IMR-90 (cell line): ENCODE measurements at regions not wholly inside any gene's neighbourhood (a gene's known extent, or its start where the extent isn't known, plus 50 kb on each side); places are given as distances from the start of the nearest gene placed in this dataset.

Source experiments
- ATAC-seq: fragments of 200-7000 bp; cut with Tn5 transposase; 2 replicates; pipeline ENCODE4 v1.9.1; 2020; ENCODE audit warnings: low read depth, mild to moderate bottlenecking, moderate library complexity
- BruUV-seq: library from RNA; stranded (reverse); fragments of 400-500 nt; replicated peaks from 2 replicates; lab custom pipeline; 2021; lab: Mats Ljungman, UMichigan
- CTCF ChIA-PET: fragments of 300-600 bp; formaldehyde crosslinking; extraction: SDS; loops from one replicate; lab custom pipeline; 2021; ENCODE audit warnings: antibody characterized with exemption; lab: Yijun Ruan, JAX
- POLR2A ChIA-PET: fragments of 300-600 bp; sonication (Branson Sonifier 250); formaldehyde crosslinking; loops from one replicate; lab custom pipeline; 2022; ENCODE audit warnings: antibody characterized with exemption; ENCODE audit not compliant: unreplicated experiment; lab: Charles Lee
- DNase-seq: peaks from one replicate; pipeline ENCODE4 v3.0.0; 2013
- H2AFZ ChIP-seq: replicated peaks from 2 replicates; pipeline ENCODE3; 2013; ENCODE audit warnings: low read length, mild to moderate bottlenecking; ENCODE audit not compliant: poor library complexity
- H2AK5ac ChIP-seq: 2 replicates; pipeline ENCODE4 v1.6.1; 2013; ENCODE audit warnings: low read depth, low read length, inconsistent platforms
- H2AK9ac ChIP-seq: replicated peaks from 2 replicates; pipeline ENCODE3; 2013; ENCODE audit warnings: mild to moderate bottlenecking, low read depth, low read length, moderate library complexity; ENCODE audit not compliant: poor library complexity
- H2BK120ac ChIP-seq: 2 replicates; pipeline ENCODE4 v1.6.1; 2013; ENCODE audit warnings: low read depth, low read length, inconsistent platforms
- H2BK15ac ChIP-seq: 3 replicates; pipeline ENCODE4 v1.6.1; 2013; ENCODE audit warnings: low read depth, low read length, inconsistent platforms
- H2BK20ac ChIP-seq: 2 replicates; pipeline ENCODE4 v1.6.1; 2013; ENCODE audit warnings: low read depth, mild to moderate bottlenecking, inconsistent platforms, low read length, moderate library complexity
- H2BK5ac ChIP-seq: 2 replicates; pipeline ENCODE4 v1.6.1; 2013; ENCODE audit warnings: mild to moderate bottlenecking, low read depth, low read length, inconsistent platforms; ENCODE audit not compliant: poor library complexity, severe bottlenecking
- H3K14ac ChIP-seq: replicated peaks from 2 replicates; pipeline ENCODE4 v1.6.1; 2013; ENCODE audit warnings: low read depth, low read length, inconsistent platforms
- H3K18ac ChIP-seq: 2 replicates; pipeline ENCODE4 v1.6.1; 2013; ENCODE audit warnings: low read depth, low read length, control low read depth
- H3K23ac ChIP-seq: 2 replicates; pipeline ENCODE4 v1.6.1; 2013; ENCODE audit warnings: low read depth, low read length, inconsistent platforms
- H3K27ac ChIP-seq: 2 replicates; pipeline ENCODE4 v1.5.1; 2013; ENCODE audit warnings: mild to moderate bottlenecking, control low read depth, low read length; ENCODE audit not compliant: insufficient read depth
- H3K27me3 ChIP-seq: 2 replicates; pipeline ENCODE4 v1.6.1; 2013; ENCODE audit warnings: low read length; ENCODE audit not compliant: control insufficient read depth, insufficient read depth
- H3K36me3 ChIP-seq: 2 replicates; pipeline ENCODE4 v1.6.1; 2013; ENCODE audit warnings: low read length, mixed read lengths; ENCODE audit not compliant: control insufficient read depth, insufficient read depth
- H3K4ac ChIP-seq: 2 replicates; pipeline ENCODE4 v1.6.1; 2013; ENCODE audit warnings: low read depth, low read length, inconsistent platforms
- H3K4me1 ChIP-seq: 2 replicates; pipeline ENCODE4 v1.6.1; 2013; ENCODE audit warnings: low read length, mixed read lengths; ENCODE audit not compliant: control insufficient read depth, insufficient read depth
- H3K4me2 ChIP-seq: 2 replicates; pipeline ENCODE4 v1.6.1; 2013; ENCODE audit warnings: low read depth, mild to moderate bottlenecking, control low read depth, low read length, moderate library complexity
- H3K4me3 ChIP-seq: 2 replicates; pipeline ENCODE4 v1.5.1; 2013; ENCODE audit warnings: low read depth, mild to moderate bottlenecking, control low read depth, low read length, moderate library complexity; ENCODE audit not compliant: insufficient read depth
- H3K56ac ChIP-seq: 2 replicates; pipeline ENCODE4 v1.6.1; 2013; ENCODE audit warnings: low read length, inconsistent platforms; ENCODE audit not compliant: insufficient read depth; ENCODE audit errors: extremely low read depth
- H3K79me1 ChIP-seq, 2 experiments: 2 replicates each; pipeline ENCODE4 v1.6.1; 2013; ENCODE audit warnings: low read length in 2 of 2, inconsistent platforms in 1 of 2, low read depth in 1 of 2
- H3K9ac ChIP-seq: 2 replicates; pipeline ENCODE4 v1.6.1; 2013; ENCODE audit warnings: low read depth, low read length, control low read depth
- H3K9me1 ChIP-seq: 2 replicates; pipeline ENCODE4 v1.6.1; 2013; ENCODE audit warnings: low read length, inconsistent platforms; ENCODE audit not compliant: insufficient read depth
- H3K9me3 ChIP-seq: 2 replicates; pipeline ENCODE4 v1.6.1; 2013; ENCODE audit warnings: low read length; ENCODE audit not compliant: control insufficient read depth, insufficient read depth
- H4K20me1 ChIP-seq: 2 replicates; pipeline ENCODE4 v1.6.1; 2013; ENCODE audit warnings: low read length, inconsistent platforms; ENCODE audit not compliant: insufficient read depth
- H4K5ac ChIP-seq: 2 replicates; pipeline ENCODE4 v1.6.1; 2013; ENCODE audit warnings: mild to moderate bottlenecking, low read depth, low read length, control low read depth
- H4K8ac ChIP-seq, 2 experiments: 2 replicates each; pipeline ENCODE4 v1.6.1; 2013; ENCODE audit warnings: low read depth in 2 of 2, low read length in 2 of 2, control low read depth in 1 of 2, inconsistent platforms in 1 of 2
- H4K91ac ChIP-seq: 2 replicates; pipeline ENCODE4 v1.6.1; 2013; ENCODE audit warnings: low read depth, low read length, inconsistent platforms; ENCODE audit not compliant: insufficient read depth
- BHLHE40 ChIP-seq: fragments of 150-350 bp; IDR thresholded peaks from 2 replicates; pipeline ENCODE4 v1.6.1; 2016; ENCODE audit warnings: mild to moderate bottlenecking, low read depth, low read length
- CEBPB ChIP-seq: IDR thresholded peaks from 2 replicates; pipeline ENCODE4 v1.6.1; 2012; ENCODE audit warnings: low read depth, low read length, improper control_type of control experiment
- CHD1 ChIP-seq: IDR thresholded peaks from 2 replicates; pipeline ENCODE4 v1.6.1; 2012; ENCODE audit warnings: low read depth, low read length, improper control_type of control experiment
- CTCF ChIP-seq: conservative IDR thresholded peaks from 2 replicates; pipeline ENCODE4 v1.5.1; 2012; ENCODE audit warnings: mild to moderate bottlenecking, low read depth, low read length, improper control_type of control experiment
- ELK1 ChIP-seq: fragments of 150-350 bp; IDR thresholded peaks from 2 replicates; pipeline ENCODE4 v1.6.1; 2016; ENCODE audit warnings: low read depth, mild to moderate bottlenecking, low read length, moderate library complexity, borderline replicate concordance
- FOS ChIP-seq: fragments of 150-350 bp; IDR thresholded peaks from 2 replicates; pipeline ENCODE4 v1.6.1; 2016; ENCODE audit warnings: low read depth, low read length
- MAZ ChIP-seq: IDR thresholded peaks from 2 replicates; pipeline ENCODE4 v1.6.1; 2012; ENCODE audit warnings: low read depth, mild to moderate bottlenecking, low read length, improper control_type of control experiment, moderate library complexity, borderline replicate concordance
- MXI1 ChIP-seq: IDR thresholded peaks from 2 replicates; pipeline ENCODE4 v1.6.1; 2012; ENCODE audit warnings: low read depth, mild to moderate bottlenecking, low read length, moderate library complexity, borderline replicate concordance
- POLR2A ChIP-seq: IDR thresholded peaks from 2 replicates; pipeline ENCODE4 v1.6.1; 2012; ENCODE audit warnings: mild to moderate bottlenecking, low read depth, low read length
- RAD21 ChIP-seq: IDR thresholded peaks from 2 replicates; pipeline ENCODE4 v1.6.1; 2012; ENCODE audit warnings: low read length, improper control_type of control experiment
- RCOR1 ChIP-seq: IDR thresholded peaks from 2 replicates; pipeline ENCODE4 v1.6.1; 2012; ENCODE audit warnings: mild to moderate bottlenecking, low read length, improper control_type of control experiment; ENCODE audit not compliant: insufficient replicate concordance
- RFX5 ChIP-seq: IDR thresholded peaks from 2 replicates; pipeline ENCODE4 v1.8.0; 2012; ENCODE audit warnings: low read depth, mild to moderate bottlenecking, low read length, moderate library complexity
- SMC3 ChIP-seq: fragments of 150-350 bp; IDR thresholded peaks from 2 replicates; pipeline ENCODE4 v1.6.1; 2016; ENCODE audit warnings: low read depth, mild to moderate bottlenecking, antibody characterized with exemption, low read length, moderate library complexity
- USF2 ChIP-seq: fragments of 150-350 bp; IDR thresholded peaks from 2 replicates; pipeline ENCODE4 v1.6.1; 2017; ENCODE audit warnings: mild to moderate bottlenecking, antibody characterized with exemption, low read length, low read depth
- WGBS, 2 experiments: methylation state at CpG; one replicate each; pipeline versions ENCODE4 v1.1.5 to v1.1.7; 2013; ENCODE audit warnings: missing lambda C conversion rate in 2 of 2; ENCODE audit not compliant: insufficient read length in 1 of 2; ENCODE audit errors: extremely low coverage in 2 of 2; 5-methylcytosine and 5-hydroxymethylcytosine counted together
- dilution Hi-C: fragments of 300-500 bp; cut with HindIII; formaldehyde crosslinking; loops from one replicate; pipeline ENCODE4 v1.14.3; 2018; ENCODE audit warnings: low sequenced_read_pairs; ENCODE audit not compliant: unreplicated experiment
- in situ Hi-C: fragments of 300-500 bp; cut with MboI; formaldehyde crosslinking; loops from 3 replicates; pipeline ENCODE4 v1.14.3; 2019; ENCODE audit warnings: low sequenced_read_pairs, inconsistent platforms, mixed read lengths
- intact Hi-C: fragments of 100-400 bp; cut with micrococcal nuclease; formaldehyde crosslinking; loops from 2 replicates; pipeline ENCODE4 v1.10.0; 2022

- no peak overlapping the region for H3K56ac ChIP-seq
- H3K9me1 ChIP-seq: no peaks in the 10 kb centered on the region
- no peak overlapping the region for H4K8ac ChIP-seq
- no peaks in the 10 kb centered on the region for H4K20me1 ChIP-seq
- BruUV-seq: no TSS peak
- in situ Hi-C loops (no loop called here), dilution Hi-C loops (no loop called here), intact Hi-C loops (no loop called here)
- H2AFZ ChIP-seq: no peak overlapping the region
- peaks cover 13% of the 10 kb centered on the region for H3K9me3 ChIP-seq
- ChIA-PET CTCF (no interaction called here), POLR2A (no interaction called here)
- no peak overlapping the region for H3K4me3 ChIP-seq
- no peak for DNase-seq
- H3K79me1 ChIP-seq: no peaks in the 10 kb centered on the region
- H2BK15ac ChIP-seq: no peak overlapping the region
- no peak overlapping the region for H2AK9ac ChIP-seq
- no peaks in the 10 kb centered on the region for H3K4me1 ChIP-seq
- H3K27ac ChIP-seq: no peak overlapping the region
- H3K18ac ChIP-seq: no peak overlapping the region
- no peak overlapping the region for H2BK20ac ChIP-seq
- H3K14ac ChIP-seq: no peak overlapping the region
- no CpG with 5 or more reads among the region's 2 CpGs for WGBS, 2 experiments
- H2BK5ac ChIP-seq: no peak overlapping the region
- H3K23ac ChIP-seq: no peak overlapping the region
- H3K9ac ChIP-seq: no peak overlapping the region
- no peak overlapping the region for H3K4me2 ChIP-seq
- no peak overlapping the region for H4K5ac ChIP-seq
- H3K36me3 ChIP-seq: no peaks in the 10 kb centered on the region
- no peaks in the 10 kb centered on the region for H3K27me3 ChIP-seq
- H2AK5ac ChIP-seq: no peak overlapping the region
- no peak overlapping the region for H3K4ac ChIP-seq
- no peak overlapping the region for H2BK120ac ChIP-seq
- ATAC-seq: no peak
- TF ChIP-seq MXI1 (no peak), CHD1 (no peak), RFX5 (no peak), MAZ (no peak), POLR2A (no peak), USF2 (no peak), CEBPB (no peak), ELK1 (no peak), BHLHE40 (no peak), RCOR1 (no peak), SMC3 (no peak), CTCF (no peak), FOS (no peak), RAD21 (no peak)
- no peak overlapping the region for H4K91ac ChIP-seq
Observed at GRCh38 chr6:66159937-66160336, 452.9 kb upstream of the EYS start.
